HL-60/S4 (cell line): ENCODE measurements at regions not wholly inside any gene's neighbourhood (a gene's known extent, or its start where the extent isn't known, plus 50 kb on each side); places are given as distances from the start of the nearest gene placed in this dataset.

Source experiments
- in situ Hi-C: fragments of 300-500 bp; cut with MboI; formaldehyde crosslinking; loops from 2 replicates; pipeline ENCODE4 v1.14.3; 2022; ENCODE audit warnings: low sequenced_read_pairs

GRCh38 chr9:12613071-12613470 is 80.1 kb upstream of the TYRP1 start:
- in situ Hi-C loops = no loop called here

DNA sequence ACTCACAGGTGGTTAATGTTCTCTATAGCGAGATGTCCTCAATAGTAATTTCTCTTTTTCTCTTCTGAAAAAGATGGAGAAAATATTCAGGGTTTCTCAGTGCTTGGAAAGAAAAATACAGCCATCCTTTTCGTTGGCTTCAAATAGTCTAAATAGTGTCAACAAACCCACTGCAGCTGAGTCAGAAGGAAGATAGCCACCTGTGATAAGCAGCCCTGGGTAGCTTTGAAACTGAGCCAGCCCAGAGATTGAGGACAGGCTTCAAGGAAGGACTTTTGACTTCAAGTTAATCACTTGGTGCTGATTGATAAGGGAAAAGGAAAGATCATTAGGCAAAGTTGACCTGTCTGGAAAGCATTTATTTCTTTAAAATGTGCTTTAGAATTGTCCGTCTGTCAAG is 78.7 kb upstream of the TYRP1 start:
- in situ Hi-C loops = no loop called here

DNA sequence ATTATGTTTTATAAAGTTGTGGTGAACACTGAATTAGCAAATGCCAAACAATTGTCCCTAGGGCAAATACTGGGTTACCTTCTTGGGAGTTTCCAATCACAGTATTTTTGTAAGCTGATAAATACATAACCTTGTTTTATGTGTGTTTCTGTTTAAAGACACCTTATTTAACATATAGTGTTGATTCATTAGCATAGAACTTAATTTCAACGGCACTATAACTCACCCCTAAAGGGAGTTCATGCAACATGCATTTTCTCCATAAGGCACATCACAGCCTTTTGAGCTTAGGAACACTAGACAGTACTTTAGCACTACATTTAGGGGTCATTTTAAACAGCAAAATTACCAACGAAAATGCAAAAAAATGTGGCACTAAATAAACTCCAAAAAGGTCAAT is 74.2 kb upstream of the TYRP1 start:
- in situ Hi-C loops = no loop called here

GRCh38 chr9:12625844-12626243 is 67.3 kb upstream of the TYRP1 start:
- in situ Hi-C loops = no loop called here

DNA sequence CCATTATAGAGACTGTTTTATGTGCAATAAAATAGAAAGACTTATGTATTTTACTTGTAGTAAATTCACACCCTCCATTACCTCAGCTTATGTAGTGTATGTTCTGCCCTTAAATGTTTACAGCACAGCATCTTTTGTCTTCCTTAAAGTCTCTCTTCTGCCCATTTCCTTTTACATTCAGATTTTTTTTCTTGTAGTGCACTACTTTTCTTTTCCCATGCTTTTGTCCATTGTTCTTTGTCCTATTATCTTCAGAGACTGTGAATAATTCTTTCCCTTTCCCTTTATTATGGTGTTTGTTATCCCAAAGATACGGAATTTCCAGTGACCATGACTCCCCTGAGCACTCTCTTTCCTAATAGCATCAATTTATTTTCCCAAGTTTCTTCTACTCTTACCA is 66.1 kb upstream of the TYRP1 start:
- in situ Hi-C loops = no loop called here

GRCh38 chr9:12628546-12628945 is 64.6 kb upstream of the TYRP1 start:
- in situ Hi-C loops = no loop called here

DNA sequence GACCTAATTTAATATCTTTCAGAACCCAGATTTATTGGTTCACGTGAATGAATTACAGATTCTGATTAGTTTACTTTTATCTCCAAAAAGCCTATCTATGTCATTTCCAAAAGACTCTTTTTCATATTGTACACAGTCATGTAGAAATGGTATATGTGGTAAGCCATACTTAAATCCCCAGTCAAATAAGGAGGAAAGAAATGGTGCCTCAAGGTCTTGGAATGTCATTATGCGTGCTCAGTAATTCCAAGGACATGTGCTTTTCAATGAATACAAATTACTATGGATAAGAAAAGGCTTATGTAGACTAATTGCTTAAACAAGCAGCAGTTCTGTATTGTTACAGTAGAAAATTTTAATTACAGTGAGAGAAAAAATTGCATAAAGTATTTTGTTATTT is 64.1 kb upstream of the TYRP1 start:
- in situ Hi-C loops = no loop called here

- in situ Hi-C loops = no loop called here
Observed at GRCh38 chr9:12631866-12632265, 61.3 kb upstream of the TYRP1 start.

DNA sequence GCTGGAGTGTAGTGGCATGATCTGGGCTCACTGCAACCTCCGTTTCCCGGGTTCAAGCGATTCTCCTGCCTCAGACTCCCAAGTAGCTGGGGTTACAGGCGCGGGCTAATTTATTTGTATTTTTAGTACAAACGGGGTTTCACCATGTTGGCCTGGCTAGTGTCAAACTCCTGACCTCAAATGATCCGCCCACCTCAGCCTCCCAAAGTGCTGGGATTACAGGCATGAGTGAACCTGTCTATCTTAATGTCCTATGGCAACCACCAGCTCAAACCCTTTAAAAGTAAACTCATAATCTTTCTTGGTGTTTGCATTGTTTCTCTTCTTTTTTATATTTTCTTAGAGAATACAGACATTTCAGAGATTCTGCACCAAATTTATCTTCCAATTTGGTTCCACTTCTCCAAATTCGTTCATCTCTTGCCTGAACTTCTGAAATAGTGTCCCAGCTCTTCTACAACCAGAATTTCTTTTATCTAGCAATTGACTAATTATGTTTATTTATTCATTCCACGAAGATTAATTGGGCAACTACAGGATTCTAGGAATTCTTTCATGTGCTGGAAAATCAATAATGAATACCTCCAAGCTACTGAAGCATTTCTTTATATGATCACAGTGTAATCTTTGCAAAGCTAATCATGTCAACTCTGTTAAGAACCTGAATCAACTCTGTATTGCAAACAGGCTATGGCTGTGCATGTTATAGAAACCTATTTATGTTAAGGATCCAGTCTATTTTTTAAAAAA is 60.0 kb upstream of the TYRP1 start:
- in situ Hi-C loops = no loop called here

DNA sequence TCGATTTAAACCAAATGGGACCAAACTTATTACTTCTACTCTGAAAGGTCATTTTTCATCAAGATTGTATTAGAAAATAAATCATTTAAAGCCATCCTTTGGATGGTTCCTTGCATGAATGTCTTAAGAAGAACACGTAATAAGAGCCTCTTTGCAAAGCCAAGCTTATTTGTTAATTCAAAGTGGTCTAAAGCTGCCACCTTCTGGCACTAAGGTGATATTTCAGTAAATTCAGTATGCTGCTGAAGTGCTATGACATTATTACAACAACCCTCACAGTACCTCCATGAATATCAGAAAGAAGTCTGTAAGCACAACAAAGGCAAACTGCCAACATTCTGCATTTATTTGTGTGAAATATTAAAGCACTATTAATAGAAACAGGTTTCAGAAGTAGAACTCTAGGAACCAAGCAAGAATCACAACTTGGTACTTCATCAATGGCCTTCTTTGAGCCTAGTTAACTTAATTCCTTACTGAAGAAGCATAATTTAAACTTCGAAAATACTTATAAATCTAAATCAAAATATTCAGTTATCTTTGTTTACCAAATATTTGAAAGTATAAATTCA is 53.1 kb upstream of the TYRP1 start:
- in situ Hi-C loops = no loop called here

- in situ Hi-C loops = no loop called here
Observed at GRCh38 chr9:12640866-12641636, 52.1 kb upstream of the TYRP1 start.
